ENCODE measurements at regions not wholly inside any gene's neighbourhood (a gene's known extent, or its start where the extent isn't known, plus 50 kb on each side); places are given as distances from the start of the nearest gene placed in this dataset.

GRCh38 chr3:181860235-181860634 lies 148.5 kb downstream of the SOX2 start:
- DNase-seq = no peak

GRCh38 chr3:181862502-181862901 lies 150.8 kb downstream of the SOX2 start:
- no peak for DNase-seq

- DNase-seq = peak in 1 of 2 experiments; percentile 27
Observed at GRCh38 chr3:181868576-181869082, 156.9 kb downstream of the SOX2 start.

GRCh38 chr3:181872887-181873286 lies 161.2 kb downstream of the SOX2 start:
- no peak for DNase-seq

DNA sequence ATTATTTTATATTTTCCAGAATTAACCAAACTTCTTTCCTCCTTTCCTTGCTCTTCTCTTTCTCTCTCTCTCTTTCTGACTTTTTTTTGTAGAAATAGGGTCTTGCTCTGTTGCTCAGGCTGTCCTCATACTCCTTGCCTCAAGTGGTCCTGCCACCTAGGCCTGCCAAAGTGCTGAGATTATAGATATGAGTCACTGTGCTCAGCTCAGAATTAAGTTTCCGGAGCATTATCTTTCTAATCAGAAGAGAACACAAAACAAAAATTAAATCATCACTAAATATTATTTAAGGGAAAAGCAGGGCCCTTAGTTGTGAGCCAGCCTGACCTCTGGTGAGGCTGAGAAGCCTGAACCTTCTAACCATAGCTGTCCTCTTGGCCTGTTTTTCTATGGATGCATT lies 168.2 kb downstream of the SOX2 start:
- no peak for DNase-seq

- DNase-seq = peak; percentile 29 to 36
Observed at GRCh38 chr3:181880331-181880730, 168.6 kb downstream of the SOX2 start.

DNA sequence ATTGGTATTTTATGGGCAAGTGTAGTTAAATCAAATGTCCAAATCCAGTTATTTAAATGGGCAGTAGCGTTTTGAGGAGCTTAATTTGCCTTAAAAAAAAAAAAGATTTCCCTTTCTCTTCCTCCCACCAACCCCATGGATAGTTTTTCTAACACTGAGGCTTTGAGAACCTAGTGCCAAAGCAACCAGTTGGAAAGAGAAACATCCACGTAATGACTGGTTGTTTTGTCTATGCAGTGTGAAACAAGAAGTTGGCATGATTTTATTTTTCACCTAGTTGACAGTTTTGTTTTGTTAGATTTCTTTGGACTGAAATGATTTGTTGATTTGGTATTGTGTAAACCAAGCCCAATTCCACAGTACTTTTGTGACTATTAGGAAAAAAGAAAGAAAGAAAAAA lies 170.0 kb downstream of the SOX2 start:
- no peak for DNase-seq

DNA sequence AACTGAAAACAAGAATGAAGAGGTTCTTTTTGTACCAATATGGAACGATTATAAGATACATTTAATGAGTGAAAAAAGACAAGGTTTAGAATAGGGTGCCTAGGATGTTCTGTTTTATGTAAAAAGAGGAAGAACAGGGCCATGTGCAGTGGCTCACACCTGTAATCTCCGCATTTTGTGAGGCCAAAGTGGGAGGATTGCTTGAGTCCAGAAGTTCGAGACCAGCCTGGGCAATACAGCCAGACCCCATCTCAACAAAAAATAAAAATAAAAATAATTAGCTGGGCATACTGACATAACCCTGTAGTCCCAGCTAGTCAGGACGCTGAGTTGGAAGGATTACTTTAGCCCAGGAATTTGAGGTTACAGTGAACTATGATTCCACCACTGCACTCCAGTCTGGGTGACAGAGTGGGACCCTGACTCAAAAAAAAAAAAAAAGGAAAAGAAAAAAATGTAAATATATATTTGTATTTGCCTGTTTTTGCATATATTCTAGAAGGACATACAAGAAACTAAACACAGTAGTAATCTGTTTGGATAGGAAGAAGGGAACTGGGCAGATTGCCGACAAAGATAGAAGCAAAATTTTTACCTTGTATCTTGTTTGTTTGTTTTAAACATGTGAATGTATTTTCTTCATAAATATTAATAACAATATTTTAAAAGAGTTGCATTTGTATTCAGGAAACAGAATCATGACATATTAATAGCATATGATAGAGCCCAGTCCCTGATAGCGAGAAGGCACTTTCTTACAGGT lies 174.3 kb downstream of the SOX2 start:
- no peak for DNase-seq

GRCh38 chr3:181886676-181887075 lies 175.0 kb downstream of the SOX2 start:
- no peak for DNase-seq

DNA sequence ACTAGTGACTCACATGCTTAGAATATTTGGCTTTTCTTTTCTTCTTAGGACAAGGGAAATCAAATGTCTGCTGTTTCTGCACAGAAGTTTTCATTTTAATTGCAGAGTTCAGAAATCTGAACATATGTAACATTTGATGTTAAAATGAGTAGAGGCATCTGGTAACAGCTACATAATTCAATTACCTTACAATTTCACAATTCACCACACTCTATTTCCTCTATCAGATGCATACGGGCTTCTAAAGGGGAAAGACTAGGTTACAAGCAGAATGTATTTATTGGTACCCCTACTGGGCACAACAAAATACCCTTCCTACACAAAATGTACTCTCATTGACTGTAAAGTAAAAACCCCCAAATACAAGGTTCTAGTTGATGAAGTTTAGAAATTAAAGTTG lies 176.0 kb downstream of the SOX2 start:
- DNase-seq = no peak

DNA sequence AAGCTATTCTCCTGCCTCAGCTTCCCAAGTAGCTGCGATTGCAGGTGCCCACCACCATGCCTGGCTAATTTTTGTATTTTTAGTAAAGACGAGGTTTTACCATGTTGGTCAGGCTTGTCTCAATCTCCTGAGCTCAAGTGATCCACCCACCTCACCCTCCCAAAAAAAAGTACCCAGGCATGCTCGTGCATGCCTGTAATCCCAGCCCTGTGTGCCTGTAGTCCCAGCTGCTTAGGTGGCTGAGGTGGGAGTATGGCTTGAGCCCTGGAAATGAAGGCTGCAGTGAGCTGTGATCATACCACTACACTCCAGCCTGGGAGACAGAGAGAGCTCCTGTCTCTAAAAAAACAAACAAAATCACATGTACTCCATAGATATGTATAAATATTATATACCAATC lies 176.5 kb downstream of the SOX2 start:
- no peak for DNase-seq

- DNase-seq = no peak
Observed at GRCh38 chr3:181892848-181893247, 181.1 kb downstream of the SOX2 start.

- no peak for DNase-seq
Observed at GRCh38 chr3:181896605-181897004, 184.9 kb downstream of the SOX2 start.

DNA sequence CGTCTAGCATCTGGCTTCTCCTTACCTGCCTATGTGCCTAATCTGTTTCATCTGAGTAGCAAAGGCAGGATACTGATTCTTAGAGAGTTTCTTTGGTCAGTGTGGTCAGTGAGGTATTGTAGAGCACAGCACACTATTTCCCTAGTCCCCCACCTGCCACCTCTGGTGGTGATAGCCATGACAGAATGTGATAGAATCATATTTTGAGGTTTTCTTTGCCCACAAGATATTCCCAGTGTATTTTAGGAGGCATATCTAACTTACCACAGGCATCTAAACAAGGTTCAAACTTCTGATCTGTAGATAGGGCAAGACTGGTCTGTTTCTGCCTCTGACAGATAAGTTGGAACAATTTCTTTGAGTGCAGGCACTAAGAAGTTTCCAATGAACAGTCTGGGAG lies 188.0 kb downstream of the SOX2 start:
- no peak for DNase-seq

DNA sequence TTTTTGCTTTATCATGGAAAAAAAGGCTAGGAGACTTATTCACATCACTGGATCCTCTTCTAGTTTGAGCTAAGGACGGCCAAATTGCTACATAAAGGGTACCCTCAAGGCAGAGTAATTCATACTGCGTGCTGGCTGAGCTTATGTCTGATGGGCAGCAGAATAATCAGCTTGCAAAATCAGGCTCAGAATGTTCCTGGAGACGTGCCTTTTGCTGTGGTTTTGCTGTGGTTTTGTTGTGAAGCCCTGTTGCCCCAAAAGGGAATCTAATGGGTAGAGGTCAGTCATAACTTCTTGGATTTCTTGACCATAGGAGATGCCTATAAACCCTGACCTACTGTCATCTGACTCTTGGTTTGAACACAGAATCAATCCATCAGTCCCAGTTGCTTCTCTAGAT lies 189.9 kb downstream of the SOX2 start:
- no peak for DNase-seq

GRCh38 chr3:181906338-181906737 lies 194.6 kb downstream of the SOX2 start:
- no peak for DNase-seq

DNA sequence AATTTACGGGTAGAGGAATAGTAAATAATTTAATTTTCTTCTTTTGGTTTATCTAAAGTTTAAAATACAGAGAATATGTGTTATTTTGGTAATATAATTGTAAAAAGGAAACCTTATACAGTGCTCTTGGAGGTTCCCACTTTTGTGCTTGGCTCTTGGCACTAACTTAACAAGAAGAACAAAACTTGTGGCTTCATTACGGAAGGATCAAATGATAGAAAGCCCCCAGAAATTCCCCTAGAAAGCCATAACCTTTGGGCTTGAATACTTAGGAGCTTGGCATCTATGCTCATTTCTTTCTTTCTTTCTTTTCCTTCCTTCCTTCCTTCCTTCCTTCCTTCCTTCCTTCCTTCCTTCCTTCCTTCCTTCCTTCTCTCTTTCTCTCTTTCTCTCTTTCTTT lies 197.5 kb downstream of the SOX2 start:
- DNase-seq = no peak

DNA sequence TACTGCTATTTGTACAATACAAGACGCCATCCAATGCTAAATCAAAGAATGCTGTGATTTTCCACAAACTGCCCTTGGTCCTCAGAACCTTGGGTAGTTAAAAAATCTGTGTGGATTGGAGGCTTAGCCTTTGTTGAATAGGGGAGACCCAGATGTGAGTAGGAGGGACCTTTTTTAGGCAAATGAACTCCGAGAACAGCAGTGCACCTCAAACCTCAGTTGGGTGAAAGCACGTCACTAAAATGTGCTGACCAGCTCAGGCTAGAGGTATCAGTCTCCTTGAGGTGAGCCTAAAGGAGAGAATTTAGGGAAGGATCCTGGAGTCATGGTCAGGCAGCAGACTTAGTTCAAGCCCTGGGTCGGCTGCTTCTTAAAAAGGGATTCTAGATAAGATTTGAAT lies 200.7 kb downstream of the SOX2 start:
- no peak for DNase-seq

GRCh38 chr3:181913254-181913653 lies 201.5 kb downstream of the SOX2 start:
- DNase-seq = no peak

GRCh38 chr3:181915551-181915950 lies 203.8 kb downstream of the SOX2 start:
- no peak for DNase-seq

GRCh38 chr3:181916013-181916412 lies 204.3 kb downstream of the SOX2 start:
- no peak for DNase-seq

GRCh38 chr3:181917027-181917426 lies 205.3 kb downstream of the SOX2 start:
- DNase-seq = no peak

DNA sequence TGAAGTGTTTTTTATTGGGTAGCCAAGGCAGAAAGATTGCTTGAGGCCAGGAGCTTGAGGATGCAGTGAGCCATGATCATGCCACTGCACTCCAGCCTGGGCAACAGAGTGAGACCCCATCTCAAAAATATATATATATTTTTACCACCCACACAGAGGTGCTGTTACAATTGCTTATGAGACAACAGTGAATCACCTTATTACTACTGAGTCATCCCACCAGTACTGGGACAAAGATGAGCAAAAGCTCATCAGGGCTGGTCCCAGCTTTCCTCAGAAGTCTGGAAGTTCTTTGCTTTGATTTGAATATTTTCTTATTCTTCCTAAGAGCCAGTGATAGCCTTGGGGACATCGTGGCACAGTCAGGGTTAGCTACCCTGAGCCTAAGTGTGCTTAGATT lies 207.7 kb downstream of the SOX2 start:
- DNase-seq = no peak

DNA sequence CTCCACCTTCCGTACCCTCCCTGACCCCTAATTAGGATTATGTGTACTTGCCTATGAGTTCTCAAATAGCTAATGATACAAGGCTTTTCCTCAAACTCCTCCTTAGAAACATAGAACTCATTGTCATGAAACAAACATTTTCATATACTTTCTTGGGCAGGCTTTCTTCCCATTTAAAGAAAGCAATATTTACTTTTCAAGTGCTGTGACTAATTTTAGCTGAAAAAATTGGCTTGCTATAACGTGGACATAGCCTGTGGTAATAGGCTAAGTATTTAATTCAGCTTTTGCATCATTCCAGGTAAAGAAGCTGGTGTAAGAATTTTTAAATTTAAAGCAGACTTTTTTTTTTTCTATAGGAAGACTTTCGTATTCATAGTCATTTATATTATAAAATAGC lies 208.7 kb downstream of the SOX2 start:
- DNase-seq = no peak

DNA sequence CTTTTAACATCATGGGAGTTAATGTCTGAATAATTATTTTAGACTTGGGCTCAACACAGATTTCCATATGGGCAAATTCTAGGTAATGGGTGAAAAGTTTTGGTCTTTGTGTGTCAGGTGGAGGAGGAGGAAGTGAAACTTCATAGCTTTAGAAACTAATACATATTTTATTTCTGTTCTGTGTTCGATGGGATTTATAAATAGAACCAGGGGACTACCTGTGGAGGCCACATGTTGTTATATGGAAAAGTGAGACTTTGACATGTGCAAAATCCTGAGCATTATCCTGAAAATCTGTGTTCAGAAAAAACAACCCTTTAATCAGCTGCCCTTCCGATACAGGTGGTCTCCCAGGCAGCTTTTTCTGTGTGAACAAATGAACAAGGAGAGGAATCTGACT lies 209.5 kb downstream of the SOX2 start:
- no peak for DNase-seq
